DOHH2 (cell line): ENCODE measurements at regions not wholly inside any gene's neighbourhood (a gene's known extent, or its start where the extent isn't known, plus 50 kb on each side); places are given as distances from the start of the nearest gene placed in this dataset.

ENCODE experiments used
- CTCF ChIP-seq: fragments of 200-600 bp; sonication (generic); IDR thresholded peaks from one replicate; pipeline ENCODE4 v1.5.1; 2014; ENCODE audit warnings: antibody characterized with exemption, mild to moderate bottlenecking, low read depth, low read length; ENCODE audit not compliant: poor library complexity, severe bottlenecking
- EZH2phosphoT487 ChIP-seq: fragments of 200-600 bp; sonication (generic); IDR thresholded peaks from 2 replicates; pipeline ENCODE4 v1.6.1; 2017; ENCODE audit warnings: borderline replicate concordance, mild to moderate bottlenecking, antibody characterized with exemption, low read length, moderate library complexity, mixed read lengths

- TF ChIP-seq CTCF, result no peak
- no peak for TF ChIP-seq EZH2phosphoT487
Measured at GRCh38 chr2:103529798-103530502, 768.1 kb downstream of the TMEM182 start.
